NK-92 treated with Interleukin-12 subunit alpha and Interleukin-12 subunit beta, amount 100 ng/mL, for 24 hours (cell line): ENCODE measurements at regions not wholly inside any gene's neighbourhood (a gene's known extent, or its start where the extent isn't known, plus 50 kb on each side); places are given as distances from the start of the nearest gene placed in this dataset.

Experiments
- DNase-seq: peaks from one replicate; lab custom pipeline; 2025; lab: John Stamatoyannopoulos, UW

- DNase-seq: no peak
Measured at GRCh38 chr13:29654843-29655547, 59.5 kb upstream of the SLC7A1 start.

DNA sequence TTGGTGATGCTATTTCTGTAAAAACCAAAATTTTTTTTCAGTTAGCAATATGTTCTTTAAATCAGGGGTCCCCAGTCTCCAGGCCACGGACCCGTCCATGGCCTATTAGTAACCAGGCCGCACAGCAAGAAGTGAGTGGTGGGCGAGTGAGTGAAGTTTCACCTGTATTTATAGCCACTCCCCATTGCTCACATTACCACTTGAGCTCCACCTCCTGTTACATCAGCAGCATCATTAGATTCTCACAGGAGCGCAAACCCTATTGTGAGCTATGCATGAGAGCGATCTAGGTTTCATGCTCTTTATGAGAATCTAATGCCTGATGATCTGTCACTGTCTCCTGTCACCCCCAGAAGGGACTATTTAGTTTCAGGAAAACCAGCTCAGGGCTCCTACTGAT, 58.9 kb upstream of the SLC7A1 start:
- DNase-seq: no peak

- no peak for DNase-seq
Measured at GRCh38 chr13:29648760-29649159, 53.3 kb upstream of the SLC7A1 start.
